ENCODE measurements at regions not wholly inside any gene's neighbourhood (a gene's known extent, or its start where the extent isn't known, plus 50 kb on each side); places are given as distances from the start of the nearest gene placed in this dataset.

DNA sequence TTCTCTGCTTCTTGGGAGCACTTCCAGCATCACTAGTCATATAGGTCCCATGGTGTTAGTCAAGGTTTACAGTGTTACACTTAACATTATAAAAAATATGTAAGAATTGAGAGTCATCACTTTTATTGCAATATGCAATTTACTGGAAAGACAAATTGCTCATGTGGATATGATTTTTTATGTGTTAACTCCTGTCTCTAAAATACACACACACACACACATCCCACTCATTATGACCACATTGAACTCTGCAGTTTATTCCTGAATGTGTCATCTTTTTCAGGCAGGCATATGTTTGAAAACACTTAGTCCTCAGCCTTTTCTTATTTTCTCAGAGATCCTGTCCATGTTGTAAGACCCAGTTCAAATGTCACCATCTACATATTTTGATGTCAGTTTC lies 148.5 kb upstream of the MRPS30 start:
- no peak for DNase-seq (ENCODE audit: low spot score)

DNA sequence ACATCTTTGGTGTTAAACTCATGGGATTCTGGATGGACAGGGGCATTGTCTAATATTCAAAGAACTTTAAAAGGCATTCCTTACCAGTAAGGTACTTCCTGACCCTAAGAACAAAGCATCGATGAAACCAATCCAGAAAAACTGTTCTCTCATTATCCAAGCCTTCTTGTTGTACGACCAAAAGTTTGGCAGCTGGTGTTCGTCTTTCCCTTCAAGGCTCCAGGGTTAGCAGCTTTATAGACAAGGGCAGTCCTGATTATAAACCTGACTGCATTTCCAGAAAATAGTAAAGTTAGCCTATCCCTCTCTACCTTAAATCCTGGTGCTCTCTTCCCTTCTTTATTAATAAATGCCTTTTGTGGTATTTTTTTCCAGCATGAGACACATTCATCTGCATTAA lies 149.4 kb upstream of the MRPS30 start:
- DNase-seq (ENCODE audit: low spot score): no peak

DNA sequence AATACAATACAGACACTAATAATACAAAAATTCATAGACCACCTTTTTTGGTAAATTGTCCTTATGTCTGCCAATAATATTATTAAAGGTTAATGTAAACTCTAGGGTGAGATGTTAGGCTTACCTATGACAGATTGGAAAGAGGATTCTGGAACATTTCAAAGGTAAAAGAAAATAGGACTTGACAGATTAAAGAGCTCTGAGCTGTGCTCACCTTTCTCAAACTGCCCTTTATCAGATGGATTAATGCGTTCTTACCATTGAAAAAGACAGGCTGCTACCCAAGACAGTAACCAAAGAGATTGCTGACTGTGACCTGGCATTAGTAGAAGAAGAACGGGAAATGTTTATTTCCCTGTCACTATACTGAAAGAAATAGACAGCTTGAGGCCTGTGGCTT lies 156.1 kb upstream of the MRPS30 start:
- no peak for DNase-seq (ENCODE audit: low spot score)

DNA sequence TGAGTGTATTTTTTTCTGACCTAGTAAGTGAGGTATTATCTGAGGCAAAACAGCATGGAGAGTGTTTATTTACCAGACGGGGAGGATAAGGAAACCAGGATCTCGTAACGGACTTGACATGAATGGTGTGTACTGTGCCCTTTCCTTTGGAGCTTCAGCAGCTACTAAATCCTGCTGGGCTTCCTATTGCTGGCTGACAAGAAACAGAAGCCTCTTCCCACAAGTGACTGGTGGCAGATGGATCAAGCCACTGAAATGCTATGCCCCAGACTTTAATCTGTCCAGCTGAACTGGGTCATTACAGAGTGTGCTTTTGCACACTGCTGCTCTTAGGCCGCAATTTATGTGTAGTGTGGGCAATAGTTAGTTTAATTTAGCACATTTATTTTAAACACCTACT lies 162.7 kb upstream of the MRPS30 start:
- DNase-seq (ENCODE audit: low spot score): no peak

DNA sequence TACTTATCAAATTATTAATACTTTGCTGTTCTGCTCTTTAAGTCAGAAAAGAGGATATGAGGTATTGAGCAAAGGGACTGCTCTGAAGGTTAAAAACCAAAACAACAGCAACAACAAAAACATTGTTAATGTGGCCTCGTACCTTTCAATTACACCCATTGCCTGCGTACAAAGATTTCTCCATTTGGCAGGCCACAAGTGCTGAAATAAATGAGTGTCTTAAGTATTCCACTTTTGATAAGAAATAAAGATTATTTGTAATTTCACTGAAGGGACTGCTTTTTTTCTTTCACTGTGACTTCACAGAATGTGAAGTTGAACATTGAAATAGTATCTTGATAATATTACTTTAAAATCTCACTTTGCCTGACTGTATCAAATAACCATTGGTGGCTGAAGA lies 163.2 kb upstream of the MRPS30 start:
- DNase-seq (ENCODE audit: low spot score): no peak

DNA sequence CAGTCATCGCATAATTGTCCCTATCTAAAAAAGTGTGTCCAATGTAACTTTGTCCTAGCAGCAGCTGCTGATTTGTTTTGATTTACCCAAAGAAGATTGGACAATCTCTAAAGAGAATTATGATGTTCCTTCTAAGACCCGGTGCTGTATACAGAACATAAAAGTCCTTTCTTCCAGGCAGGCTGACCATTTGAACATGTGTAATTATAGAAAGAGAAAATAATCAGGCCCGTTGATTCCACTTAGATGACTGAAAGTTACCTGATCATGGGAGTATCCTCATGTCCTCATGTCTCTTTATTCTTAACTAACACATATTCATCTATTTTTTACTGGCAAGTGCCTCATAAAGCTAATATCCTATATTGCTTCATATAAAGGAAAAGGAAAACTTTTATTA lies 164.1 kb upstream of the MRPS30 start:
- DNase-seq (ENCODE audit: low spot score): no peak

DNA sequence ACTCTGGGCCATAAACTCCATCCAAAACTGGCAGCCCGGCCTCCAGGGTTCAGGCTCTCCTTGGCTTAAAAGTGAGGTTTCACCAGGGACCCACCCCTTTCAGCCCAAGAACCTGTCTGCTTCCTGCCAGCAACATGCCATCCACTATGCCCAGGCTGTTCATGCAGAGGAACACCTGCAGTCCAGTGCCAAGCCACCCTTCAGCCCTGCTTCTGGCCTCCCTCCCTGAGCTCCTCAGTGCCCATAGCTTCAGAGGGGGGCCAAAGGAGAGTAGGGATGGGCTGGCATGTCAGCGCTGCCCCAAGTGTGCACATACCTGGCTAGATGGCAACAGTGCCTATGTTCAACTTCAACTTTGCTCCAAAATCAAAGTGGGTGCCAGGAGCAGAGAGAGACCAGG lies 166.9 kb upstream of the MRPS30 start:
- no peak for DNase-seq (ENCODE audit: low spot score)

DNA sequence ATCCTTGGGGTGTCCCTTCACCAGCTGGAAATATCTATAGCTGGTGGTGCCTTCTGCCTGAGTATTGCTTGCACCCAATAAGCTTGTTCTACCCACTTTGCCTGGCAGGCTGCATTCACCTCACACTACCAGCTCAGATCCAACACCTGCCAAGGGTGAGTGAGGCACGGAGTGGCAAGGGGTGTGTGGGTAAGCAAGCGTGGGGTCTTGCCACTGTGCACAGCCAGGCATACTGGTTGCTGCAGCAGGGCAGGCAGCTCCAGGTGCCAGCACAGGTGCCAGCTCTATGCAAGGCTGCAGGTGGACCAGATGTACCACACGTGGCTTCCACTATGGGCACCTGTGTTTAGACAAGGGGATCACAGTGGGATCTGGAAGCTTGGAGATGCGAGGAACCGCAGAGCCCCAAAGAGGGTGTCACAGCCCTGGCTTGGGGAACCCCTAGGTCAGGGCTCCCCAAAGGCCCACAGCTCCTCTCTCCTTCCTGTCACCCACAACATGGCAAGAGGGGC lies 167.7 kb upstream of the MRPS30 start:
- DNase-seq (ENCODE audit: low spot score): no peak

DNA sequence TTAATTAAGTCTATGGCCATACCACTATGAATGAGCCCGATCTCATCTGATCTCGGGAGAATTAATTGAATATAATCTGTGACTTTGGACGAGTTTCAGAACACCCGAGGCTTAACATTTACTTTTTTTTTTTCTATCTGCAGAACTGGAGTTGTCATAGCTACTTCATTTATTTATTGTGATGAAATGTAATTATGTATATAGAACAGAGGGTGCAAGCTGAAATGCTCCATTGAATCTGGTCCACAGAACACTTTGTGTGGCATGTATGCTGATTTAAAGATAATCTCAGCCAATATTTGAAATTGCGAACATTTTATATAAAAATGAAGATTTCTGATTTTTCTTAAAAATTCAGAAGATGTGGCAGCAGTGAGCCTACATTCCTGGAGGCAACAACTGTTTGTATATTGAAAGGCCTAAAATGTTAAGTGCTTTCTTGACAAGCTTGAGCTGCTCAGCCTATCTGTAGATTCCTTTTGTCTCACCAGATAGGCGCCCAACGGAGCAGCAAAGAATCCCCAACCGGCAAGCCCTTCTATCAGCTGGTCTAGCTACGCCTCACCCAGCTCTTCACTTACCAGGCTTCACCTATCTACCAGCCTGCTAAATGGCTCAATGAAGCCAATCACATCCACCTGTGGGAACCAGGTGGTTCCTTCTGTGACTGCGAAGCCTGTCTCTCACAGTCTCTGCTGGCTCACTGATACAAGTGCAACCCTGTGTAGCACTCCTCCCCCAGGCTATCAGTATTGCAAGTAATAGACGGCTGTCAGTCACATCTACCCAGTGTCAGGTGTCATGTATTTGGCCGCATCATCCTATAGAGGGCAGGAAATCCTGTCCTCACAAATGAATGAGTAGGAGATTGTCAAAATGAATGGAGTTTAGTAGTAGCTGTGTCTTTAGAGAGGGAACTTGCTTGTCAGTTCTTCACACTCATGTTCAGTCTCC lies 170.6 kb upstream of the MRPS30 start:
- DNase-seq (ENCODE audit: low spot score): no peak

DNA sequence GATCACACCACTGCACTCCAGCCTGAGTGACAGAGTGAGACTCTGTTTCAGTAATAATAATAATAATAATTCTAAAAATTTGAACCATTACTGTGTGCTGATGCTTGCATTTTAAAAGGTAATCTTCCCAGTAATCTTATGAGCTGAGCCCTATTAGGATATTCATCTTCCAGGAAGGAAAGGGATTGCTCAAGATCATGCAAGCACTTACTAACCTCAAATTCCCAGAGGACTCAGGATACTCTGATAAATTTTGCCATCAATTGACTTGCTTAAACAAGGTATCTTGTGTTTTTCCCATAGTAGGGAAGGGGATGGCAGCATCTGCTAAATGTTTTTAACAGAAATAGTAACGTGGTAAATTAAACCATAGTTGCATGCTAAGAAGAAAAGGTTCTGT lies 176.4 kb upstream of the MRPS30 start:
- no peak for DNase-seq (ENCODE audit: low spot score)

DNA sequence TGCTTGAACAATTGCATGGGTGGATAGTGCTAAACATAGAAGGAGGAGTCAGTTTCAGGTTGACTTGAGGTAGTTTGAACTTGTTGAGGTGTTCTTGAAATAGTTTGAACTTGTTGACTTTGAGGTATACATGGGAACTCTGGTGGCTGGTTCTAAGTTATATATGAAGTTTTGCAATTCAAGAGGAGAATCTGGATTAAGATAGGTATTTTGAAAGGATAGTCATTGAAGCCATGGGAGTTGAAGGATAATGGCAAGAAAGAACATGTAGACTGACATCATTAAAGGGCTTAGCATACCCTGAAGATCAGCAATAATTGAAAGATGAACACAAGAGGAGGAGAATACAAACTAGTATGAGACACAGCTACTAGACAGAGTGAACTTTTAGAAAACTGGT lies 181.9 kb upstream of the MRPS30 start:
- no peak for DNase-seq (ENCODE audit: low spot score)

DNA sequence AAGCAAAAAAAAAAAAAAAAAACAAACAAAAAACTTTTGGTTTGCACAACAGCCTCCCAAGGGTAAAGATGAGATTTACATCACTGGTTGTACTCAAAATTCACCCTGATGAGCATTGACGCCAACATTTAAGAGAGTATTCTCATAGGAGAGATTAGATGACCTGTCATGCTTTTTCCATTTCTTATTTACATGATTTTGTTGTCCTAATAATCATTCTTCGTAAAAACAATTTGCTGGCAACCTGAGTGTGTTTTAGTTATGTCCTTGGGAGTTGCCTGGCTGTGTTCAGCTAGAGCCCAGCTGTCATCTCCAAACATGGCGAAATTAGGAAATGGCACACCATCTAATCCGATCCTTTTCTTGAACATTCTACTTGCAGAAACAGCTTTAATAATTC lies 186.4 kb upstream of the MRPS30 start:
- no peak for DNase-seq (ENCODE audit: low spot score)

DNA sequence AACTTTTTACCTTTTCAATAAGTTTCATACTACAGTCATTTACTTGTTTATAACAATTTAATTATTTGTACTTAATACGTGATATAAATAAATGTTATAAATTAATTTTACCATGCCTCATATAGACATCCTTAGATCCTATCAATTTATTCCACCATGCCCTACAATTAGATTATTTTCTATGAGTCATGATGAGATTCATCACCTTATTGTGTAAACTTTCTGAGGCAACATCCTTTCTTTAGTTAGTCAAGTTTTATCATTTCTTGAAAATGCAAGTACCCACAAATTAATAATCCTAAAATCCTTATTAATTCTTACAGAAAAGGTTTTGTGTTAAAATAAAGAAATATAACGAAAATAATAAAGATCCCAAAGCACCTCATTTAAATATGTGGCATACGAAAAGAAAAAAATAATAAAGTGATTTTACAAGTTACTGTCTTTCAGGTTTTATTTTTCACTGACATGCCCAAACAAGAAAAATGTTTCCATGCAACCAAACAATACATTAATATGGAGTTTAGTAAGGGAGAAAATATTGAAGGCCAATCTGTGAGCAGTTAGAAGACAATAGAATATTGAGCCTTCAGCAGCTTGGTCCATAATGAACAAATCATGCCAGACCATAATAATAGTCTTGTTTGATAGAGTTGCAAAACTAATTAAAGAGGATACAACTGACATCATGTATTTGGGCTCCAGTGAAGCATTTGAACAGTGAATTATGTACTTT lies 188.7 kb upstream of the MRPS30 start:
- DNase-seq (ENCODE audit: low spot score): no peak

DNA sequence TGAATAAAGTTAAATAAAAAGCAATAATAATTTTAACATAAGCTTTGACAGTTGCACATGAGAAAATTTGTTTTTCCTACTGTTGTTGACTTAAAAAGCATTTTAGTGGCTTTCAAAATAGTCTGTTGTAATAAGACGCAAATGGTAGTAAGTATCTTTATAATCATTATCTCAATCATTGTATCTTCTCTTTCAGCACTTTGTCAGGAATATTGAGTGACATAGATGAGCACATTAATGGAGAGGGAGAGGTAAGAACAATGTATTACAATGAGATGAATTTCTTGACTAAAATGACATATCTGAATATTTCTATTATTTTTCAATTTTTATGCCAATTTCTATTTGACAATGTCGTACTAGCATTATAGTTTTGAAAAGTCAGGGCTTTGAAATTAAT lies 193.9 kb upstream of the MRPS30 start:
- DNase-seq (ENCODE audit: low spot score): no peak

DNA sequence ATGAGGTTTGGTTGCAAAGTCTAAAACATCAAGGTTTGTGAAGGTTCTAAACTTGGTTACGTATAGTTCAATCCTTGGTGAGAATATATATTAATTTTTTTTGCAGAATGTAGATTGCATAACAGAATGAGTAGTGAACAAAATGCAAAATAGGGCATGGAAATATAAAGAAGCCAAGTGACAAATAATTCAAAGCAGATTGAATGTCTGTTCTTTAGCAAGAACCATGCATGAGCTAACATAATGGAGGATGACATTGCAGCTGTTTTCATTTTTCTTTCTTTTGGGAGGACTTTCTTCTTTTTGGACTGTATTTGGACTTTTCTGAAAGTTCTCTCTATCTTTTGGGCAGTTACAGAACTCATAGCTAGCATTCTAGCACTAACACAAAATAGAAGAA lies 194.8 kb upstream of the MRPS30 start:
- no peak for DNase-seq (ENCODE audit: low spot score)

DNA sequence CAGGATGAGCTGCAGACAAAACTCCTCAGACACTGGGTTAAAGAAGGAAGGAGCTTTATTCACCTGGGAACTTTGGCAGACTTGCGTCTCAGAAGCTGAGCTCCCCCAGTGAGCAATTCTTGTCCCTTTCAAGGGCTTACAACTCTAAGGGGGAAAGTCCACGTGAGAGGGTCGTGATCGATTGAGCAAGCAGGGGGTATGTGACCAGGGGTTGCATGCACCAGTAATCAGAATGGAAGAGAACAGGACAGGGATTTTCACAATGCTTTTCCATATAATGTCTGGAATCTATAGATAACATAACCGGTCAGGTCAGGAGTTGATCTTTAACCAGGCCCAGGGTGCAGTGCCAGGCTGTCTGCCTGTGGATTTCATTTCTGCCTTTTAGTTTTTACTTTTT lies 202.8 kb upstream of the MRPS30 start:
- no peak for DNase-seq (ENCODE audit: low spot score)

DNA sequence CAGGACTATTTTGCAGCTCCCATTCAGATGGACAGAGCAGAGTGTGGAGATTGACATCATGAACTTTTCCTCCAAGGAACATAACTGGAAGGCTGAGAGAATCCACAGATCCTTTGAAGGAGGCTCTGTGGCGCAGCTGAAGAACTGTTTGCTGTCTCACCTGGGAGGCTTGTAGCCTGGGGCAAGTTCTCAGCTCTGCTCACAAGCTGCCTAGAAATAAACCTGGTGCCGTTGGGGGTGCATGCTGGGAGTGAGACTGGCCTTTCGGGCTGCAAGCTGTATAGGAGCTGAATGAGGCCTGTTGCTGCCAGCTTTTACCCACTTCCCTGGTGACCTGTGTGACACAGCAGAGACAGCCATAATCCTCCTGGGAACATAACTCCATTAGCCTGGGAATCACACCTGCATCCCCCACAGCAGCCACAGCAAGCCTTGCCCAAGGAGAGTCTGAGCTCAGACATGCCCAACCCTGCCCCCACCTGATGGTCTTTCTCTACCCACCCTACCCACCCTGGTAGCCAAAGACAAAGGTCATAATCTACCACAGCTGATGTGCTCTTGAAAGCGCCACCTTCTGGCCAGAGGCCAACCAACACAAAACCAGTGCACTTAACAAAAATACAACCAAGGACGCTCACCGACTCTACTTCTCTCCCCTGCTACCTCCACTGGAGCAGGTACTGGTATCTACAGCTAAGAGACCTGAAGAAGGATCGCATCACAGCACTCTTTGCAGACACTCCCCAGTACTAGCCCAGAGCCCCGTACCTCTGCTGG lies 205.1 kb upstream of the MRPS30 start:
- no peak for DNase-seq (ENCODE audit: low spot score)

DNA sequence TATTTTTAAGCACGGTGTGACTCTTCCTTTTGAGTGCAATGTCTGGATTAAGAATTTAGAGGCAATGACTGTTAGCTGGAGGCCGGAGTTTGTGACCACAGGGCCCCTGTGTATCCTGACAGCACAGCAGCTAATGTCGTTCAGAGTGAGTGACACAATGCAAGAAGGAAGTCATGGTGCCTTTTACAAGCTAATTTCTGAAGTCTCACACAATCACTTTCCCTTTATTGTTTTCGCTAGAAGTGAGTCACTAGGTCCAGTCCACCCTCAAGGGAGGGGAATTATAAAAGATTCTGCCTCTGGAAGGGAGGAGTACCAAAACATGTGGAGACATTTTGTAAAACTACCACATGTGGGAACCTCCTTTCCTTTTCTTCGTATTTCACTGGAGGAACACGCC lies 185.5 kb upstream of the FGF10 start:
- DNase-seq (ENCODE audit: low spot score): no peak

DNA sequence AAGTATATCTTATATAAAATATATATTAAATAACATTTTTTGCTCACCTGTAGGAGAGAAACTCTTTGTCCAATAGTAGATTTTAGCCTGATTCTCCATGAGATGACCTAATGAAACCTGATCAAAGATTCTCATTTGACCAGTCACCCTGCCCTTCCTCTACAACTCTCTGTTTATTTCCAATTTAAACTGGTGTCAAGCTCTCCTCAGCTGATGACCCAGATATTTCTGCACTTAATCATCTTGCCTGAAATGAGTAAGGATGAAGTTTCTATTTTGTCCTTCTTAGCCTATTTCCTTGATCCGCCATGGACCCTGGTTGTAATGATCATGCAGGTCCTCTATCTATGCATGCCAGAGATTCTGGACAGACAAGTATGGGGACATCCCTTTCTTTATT lies 179.3 kb upstream of the FGF10 start:
- DNase-seq (ENCODE audit: low spot score): no peak

DNA sequence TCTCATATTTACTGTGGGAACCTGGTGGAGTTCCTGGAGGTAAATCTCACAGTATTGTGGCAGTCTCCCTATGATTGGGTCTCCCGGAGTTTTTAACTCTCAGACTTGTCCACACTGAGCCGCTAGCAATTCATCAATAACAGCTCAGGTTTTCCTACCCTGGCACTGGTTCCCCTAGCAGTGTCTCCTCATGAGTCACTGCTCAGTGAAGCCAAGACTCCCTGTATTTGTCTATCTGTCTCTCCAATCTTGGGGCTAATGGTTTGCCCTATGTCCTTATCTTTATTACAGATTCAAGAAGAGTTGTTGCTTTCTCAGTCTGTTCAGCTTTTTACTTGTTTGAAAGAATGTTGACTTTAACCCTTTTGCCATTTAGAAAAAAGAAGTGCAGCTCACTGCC lies 176.7 kb upstream of the FGF10 start:
- no peak for DNase-seq (ENCODE audit: low spot score)

DNA sequence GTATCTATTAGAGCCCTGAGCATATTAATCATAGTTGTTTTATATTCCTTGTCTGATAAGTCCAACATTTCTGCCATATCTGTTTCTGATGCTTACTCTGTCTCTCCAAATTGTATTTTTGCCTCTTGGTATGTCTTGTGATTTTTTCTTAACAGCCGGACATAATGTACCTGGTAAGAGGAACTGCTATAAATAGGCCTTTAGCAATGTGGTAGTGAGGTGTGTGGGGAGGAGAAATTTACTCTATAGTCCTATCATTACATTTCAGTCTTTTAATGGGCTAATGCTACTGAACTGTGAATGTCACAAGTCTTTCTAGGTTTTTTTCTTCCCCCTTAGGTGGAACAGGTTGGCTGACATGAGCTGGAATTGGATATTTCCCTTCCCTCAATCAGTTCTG lies 176.1 kb upstream of the FGF10 start:
- no peak for DNase-seq (ENCODE audit: low spot score)

DNA sequence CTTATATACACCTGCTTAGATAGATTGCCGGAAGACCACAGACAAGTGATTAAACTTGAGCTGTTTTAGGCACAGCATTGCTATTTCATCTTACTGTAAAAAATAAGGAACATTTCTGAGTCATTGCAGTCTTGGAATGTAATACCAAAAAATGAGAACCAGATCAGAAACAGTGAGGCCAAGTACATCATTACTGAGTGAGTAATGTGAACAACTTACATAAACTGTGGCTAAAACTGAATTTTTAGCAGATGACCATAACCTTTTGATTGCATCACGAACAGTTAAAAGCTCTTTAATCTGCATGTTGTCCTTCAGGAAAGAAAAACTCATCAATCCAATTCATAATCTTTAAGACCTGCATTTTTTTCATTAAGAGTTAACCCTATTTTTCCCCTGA lies 157.1 kb upstream of the FGF10 start:
- peak; percentile 26 for DNase-seq (ENCODE audit: low spot score)

DNA sequence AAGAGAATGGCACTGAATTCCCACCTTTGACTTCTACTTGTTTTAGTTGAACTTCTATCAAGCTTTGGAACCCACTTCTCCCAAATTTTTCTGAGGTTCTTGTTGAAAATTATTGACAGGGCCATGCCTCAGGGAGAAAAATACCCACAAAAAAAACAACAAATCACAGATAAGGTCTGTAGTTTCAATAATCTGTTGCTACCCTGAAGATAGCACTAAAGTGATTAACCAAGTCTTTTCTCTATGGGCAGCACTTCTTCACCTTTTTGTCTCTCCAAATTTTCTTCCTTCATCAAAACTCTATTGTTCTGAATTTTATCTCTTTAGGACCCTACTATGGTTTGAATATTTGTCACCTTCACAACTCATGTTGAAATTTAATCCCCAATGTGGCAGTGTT lies 154.3 kb upstream of the FGF10 start:
- DNase-seq (ENCODE audit: low spot score): no peak
